H4 (cell line): ENCODE measurements at regions not wholly inside any gene's neighbourhood (a gene's known extent, or its start where the extent isn't known, plus 50 kb on each side); places are given as distances from the start of the nearest gene placed in this dataset.

ENCODE experiments used
- DNase-seq: peaks from one replicate; pipeline ENCODE4 v3.0.0-alpha.2; 2015; ENCODE audit warnings: low spot score

GRCh38 chr10:49463605-49464004 lies 67.7 kb upstream of the DRGX start:
- no peak for DNase-seq

GRCh38 chr10:49458869-49459268 lies 63.0 kb upstream of the DRGX start:
- no peak for DNase-seq

GRCh38 chr10:49457686-49458085 lies 61.8 kb upstream of the DRGX start:
- DNase-seq: peak; percentile 46

- DNase-seq: no peak
Observed at GRCh38 chr10:49448924-49449323, 53.0 kb upstream of the DRGX start.

- no peak for DNase-seq
Observed at GRCh38 chr10:49446031-49446430, 50.1 kb upstream of the DRGX start.
